ENCODE measurements at regions not wholly inside any gene's neighbourhood (a gene's known extent, or its start where the extent isn't known, plus 50 kb on each side); places are given as distances from the start of the nearest gene placed in this dataset.

- DNase-seq (no peak), ATAC-seq (no peak)
- CTCF ChIA-PET = no interaction called here
- no peak overlapping the region for H3K27ac ChIP-seq (ENCODE audit: low read depth, low read length)
- Mint-ChIP-seq H3K9me3 (peaks cover 0 to 14% (median 0%) of the 10 kb centered on the region in 11 donors), H3K27me3 (peaks cover 0 to 13% (median 0%) of the 10 kb centered on the region in 5 donors), H3K36me3 (peaks cover 0 to under 1% (median 0%) of the 10 kb centered on the region in 5 donors), H3K4me3 (no peak overlapping the region), H3K27ac (no peak overlapping the region), H3K4me1 (peaks cover 0 to 6% (median 2%) of the 10 kb centered on the region in 7 donors)
- no peaks in the 10 kb centered on the region for H3K9me3 ChIP-seq (ENCODE audit: control insufficient read depth in 2 of 3, low read length in 3 of 3)
- no peaks in the 10 kb centered on the region for H3K4me1 ChIP-seq (ENCODE audit: control insufficient read depth in 2 of 2, insufficient read depth in 2 of 2, low read length in 2 of 2)
- POLR2A ChIA-PET = no interaction called here
- H3K36me3 ChIP-seq (ENCODE audit: control insufficient read depth in 2 of 3, insufficient read depth in 3 of 3, low read length in 3 of 3) = no peaks in the 10 kb centered on the region
- no peak overlapping the region for H3K4me3 ChIP-seq (ENCODE audit: low read length)
- intact Hi-C loops (cut with micrococcal nuclease) = no loop called here
- H3K27me3 ChIP-seq (ENCODE audit: control insufficient read depth in 2 of 2, insufficient read depth in 2 of 2, low read length in 2 of 2) = no peaks in the 10 kb centered on the region
Measured at GRCh38 chr4:163582703-163583102, 88.2 kb downstream of the TMA16 start.

- H3K36me3 Mint-ChIP-seq = peaks cover 0 to 4% (median 0%) of the 10 kb centered on the region in 5 donors
- no peaks in the 10 kb centered on the region for H3K36me3 ChIP-seq (ENCODE audit: control insufficient read depth in 2 of 3, insufficient read depth in 3 of 3, low read length in 3 of 3)
- intact Hi-C loops (cut with micrococcal nuclease) = no loop called here
- peak; percentile 66 for ATAC-seq
- DNase-seq = no peak
- CTCF ChIA-PET = no interaction called here
- H3K9me3 Mint-ChIP-seq = peaks cover 0 to 1% (median 0%) of the 10 kb centered on the region in 11 donors
- H3K27ac Mint-ChIP-seq = peak overlapping the region in 2 of 9 donors; percentile 22 to 45
- no peaks in the 10 kb centered on the region for H3K27me3 ChIP-seq (ENCODE audit: control insufficient read depth in 2 of 2, insufficient read depth in 2 of 2, low read length in 2 of 2)
- H3K4me1 ChIP-seq (ENCODE audit: control insufficient read depth in 2 of 2, insufficient read depth in 2 of 2, low read length in 2 of 2) = no peaks in the 10 kb centered on the region
- H3K27me3 Mint-ChIP-seq = peaks cover 0 to 20% (median 0%) of the 10 kb centered on the region in 5 donors
- POLR2A ChIA-PET = interaction anchor here (1.0 kb wide), 1 partner anchor 43 kb away, joined by 3 read pairs; no protein-coding TSS in a partner anchor
- no peak overlapping the region for H3K27ac ChIP-seq (ENCODE audit: low read depth, low read length)
- no peaks in the 10 kb centered on the region for H3K9me3 ChIP-seq (ENCODE audit: control insufficient read depth in 2 of 3, low read length in 3 of 3)
- peaks cover 0 to 34% (median 7%) of the 10 kb centered on the region in 7 donors for H3K4me1 Mint-ChIP-seq
- no peak overlapping the region for H3K4me3 Mint-ChIP-seq
- no peak overlapping the region for H3K4me3 ChIP-seq (ENCODE audit: low read length)
Measured at GRCh38 chr4:163587867-163588266, 93.4 kb downstream of the TMA16 start.

DNA sequence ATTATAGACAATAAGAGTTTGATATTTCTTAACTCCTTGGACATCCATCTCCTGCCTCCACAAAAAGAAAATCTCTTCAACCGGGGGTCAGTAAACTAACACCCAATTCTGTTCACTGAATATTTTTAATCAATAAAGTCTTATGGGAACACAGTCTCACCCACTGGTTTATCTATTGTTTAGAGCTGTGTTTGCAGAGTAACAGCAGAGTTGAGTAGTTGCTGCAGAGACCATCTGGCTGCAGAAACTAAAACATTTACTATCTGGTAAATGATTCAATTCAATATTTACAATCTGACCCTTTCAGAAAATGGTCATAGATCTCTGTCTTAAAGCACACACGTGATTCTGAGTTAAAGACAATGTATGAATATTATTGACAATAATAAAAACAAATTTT, 94.0 kb downstream of the TMA16 start:
- Histone ChIP-seq H3K4me1 (ENCODE audit: control insufficient read depth in 2 of 2, insufficient read depth in 2 of 2, low read length in 2 of 2) (no peaks in the 10 kb centered on the region), H3K9me3 (ENCODE audit: control insufficient read depth in 2 of 3, low read length in 3 of 3) (no peaks in the 10 kb centered on the region), H3K27ac (ENCODE audit: low read depth, low read length) (no peak overlapping the region), H3K27me3 (ENCODE audit: control insufficient read depth in 2 of 2, insufficient read depth in 2 of 2, low read length in 2 of 2) (no peaks in the 10 kb centered on the region), H3K4me3 (ENCODE audit: low read length) (no peak overlapping the region), H3K36me3 (ENCODE audit: control insufficient read depth in 2 of 3, insufficient read depth in 3 of 3, low read length in 3 of 3) (no peaks in the 10 kb centered on the region)
- no peak overlapping the region for H3K27ac Mint-ChIP-seq
- ChIA-PET CTCF (interaction anchor here (0.6 kb wide), 1 partner anchor 32 kb away, joined by 3 read pairs; no protein-coding TSS in a partner anchor), POLR2A (no interaction called here)
- peaks cover 0 to 1% (median 0%) of the 10 kb centered on the region in 11 donors for H3K9me3 Mint-ChIP-seq
- ATAC-seq (no peak), DNase-seq (no peak)
- intact Hi-C loops (cut with micrococcal nuclease) = no loop called here
- H3K4me3 Mint-ChIP-seq = no peak overlapping the region
- peaks cover 0 to 20% (median 0%) of the 10 kb centered on the region in 5 donors for H3K27me3 Mint-ChIP-seq
- peaks cover 0 to 4% (median 0%) of the 10 kb centered on the region in 5 donors for H3K36me3 Mint-ChIP-seq
- H3K4me1 Mint-ChIP-seq = peaks cover 0 to 35% (median 7%) of the 10 kb centered on the region in 7 donors

GRCh38 chr4:163590103-163590502, 95.6 kb downstream of the TMA16 start:
- H3K36me3 Mint-ChIP-seq = peaks cover 0 to 4% (median 0%) of the 10 kb centered on the region in 5 donors
- Histone ChIP-seq H3K27me3 (ENCODE audit: control insufficient read depth in 2 of 2, insufficient read depth in 2 of 2, low read length in 2 of 2) (no peaks in the 10 kb centered on the region), H3K4me3 (ENCODE audit: low read length) (no peak overlapping the region), H3K36me3 (ENCODE audit: control insufficient read depth in 2 of 3, insufficient read depth in 3 of 3, low read length in 3 of 3) (no peaks in the 10 kb centered on the region), H3K9me3 (ENCODE audit: control insufficient read depth in 2 of 3, low read length in 3 of 3) (no peaks in the 10 kb centered on the region), H3K4me1 (ENCODE audit: control insufficient read depth in 2 of 2, insufficient read depth in 2 of 2, low read length in 2 of 2) (no peaks in the 10 kb centered on the region), H3K27ac (ENCODE audit: low read depth, low read length) (no peak overlapping the region)
- peaks cover 0 to 3% (median 0%) of the 10 kb centered on the region in 11 donors for H3K9me3 Mint-ChIP-seq
- DNase-seq = no peak
- ATAC-seq = no peak
- intact Hi-C loops (cut with micrococcal nuclease) = no loop called here
- POLR2A ChIA-PET = interaction anchor here (0.7 kb wide), 1 partner anchor 1585 kb away, joined by 3 read pairs; no protein-coding TSS in a partner anchor
- H3K4me1 Mint-ChIP-seq = peaks cover 0 to 35% (median 7%) of the 10 kb centered on the region in 7 donors
- H3K4me3 Mint-ChIP-seq = no peak overlapping the region
- CTCF ChIA-PET = no interaction called here
- no peak overlapping the region for H3K27ac Mint-ChIP-seq
- H3K27me3 Mint-ChIP-seq = peaks cover 0 to 10% (median 0%) of the 10 kb centered on the region in 5 donors

GRCh38 chr4:163590619-163591264, 96.3 kb downstream of the TMA16 start:
- Histone ChIP-seq H3K4me1 (ENCODE audit: control insufficient read depth in 2 of 2, insufficient read depth in 2 of 2, low read length in 2 of 2) (no peaks in the 10 kb centered on the region), H3K27ac (ENCODE audit: low read depth, low read length) (no peak overlapping the region), H3K9me3 (ENCODE audit: control insufficient read depth in 2 of 3, low read length in 3 of 3) (no peaks in the 10 kb centered on the region), H3K4me3 (ENCODE audit: low read length) (no peak overlapping the region), H3K36me3 (ENCODE audit: control insufficient read depth in 2 of 3, insufficient read depth in 3 of 3, low read length in 3 of 3) (no peaks in the 10 kb centered on the region), H3K27me3 (ENCODE audit: control insufficient read depth in 2 of 2, insufficient read depth in 2 of 2, low read length in 2 of 2) (no peaks in the 10 kb centered on the region)
- H3K27me3 Mint-ChIP-seq = peaks cover 0 to 7% (median 0%) of the 10 kb centered on the region in 5 donors
- ATAC-seq = peak; percentile 62
- H3K27ac Mint-ChIP-seq = no peak overlapping the region
- peaks cover 0 to 35% (median 7%) of the 10 kb centered on the region in 7 donors for H3K4me1 Mint-ChIP-seq
- DNase-seq = no peak
- peaks cover 0 to 3% (median 0%) of the 10 kb centered on the region in 11 donors for H3K9me3 Mint-ChIP-seq
- no peak overlapping the region for H3K4me3 Mint-ChIP-seq
- ChIA-PET CTCF (no interaction called here), POLR2A (interaction anchor here (0.6 kb wide), 1 partner anchor 27 kb away, joined by 3 read pairs; no protein-coding TSS in a partner anchor)
- H3K36me3 Mint-ChIP-seq = peaks cover 0 to 4% (median 0%) of the 10 kb centered on the region in 5 donors
- intact Hi-C loops (cut with micrococcal nuclease) = no loop called here

DNA sequence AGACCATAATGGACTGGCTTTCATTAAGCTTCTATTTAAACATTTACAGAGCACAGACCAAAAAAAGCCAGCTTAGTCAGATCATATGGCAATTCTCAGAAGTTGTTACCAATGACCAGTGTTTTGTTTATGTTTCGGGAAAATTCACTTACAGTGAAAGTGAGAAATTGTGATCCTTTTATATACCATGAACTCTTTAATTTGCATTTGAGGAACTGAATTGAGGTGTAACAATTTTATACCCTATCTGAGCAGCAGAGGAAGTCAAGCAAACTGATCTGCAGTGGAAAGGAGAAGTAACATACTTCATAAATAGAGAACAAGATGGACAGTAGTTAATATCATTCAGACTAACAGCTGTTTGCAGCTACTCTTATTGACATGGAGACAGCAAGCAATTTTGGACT, 97.1 kb downstream of the TMA16 start:
- peaks cover 0 to 7% (median 0%) of the 10 kb centered on the region in 5 donors for H3K27me3 Mint-ChIP-seq
- Histone ChIP-seq H3K9me3 (ENCODE audit: control insufficient read depth in 2 of 3, low read length in 3 of 3) (no peaks in the 10 kb centered on the region), H3K36me3 (ENCODE audit: control insufficient read depth in 2 of 3, insufficient read depth in 3 of 3, low read length in 3 of 3) (no peaks in the 10 kb centered on the region), H3K27ac (ENCODE audit: low read depth, low read length) (no peak overlapping the region), H3K4me1 (ENCODE audit: control insufficient read depth in 2 of 2, insufficient read depth in 2 of 2, low read length in 2 of 2) (no peaks in the 10 kb centered on the region), H3K27me3 (ENCODE audit: control insufficient read depth in 2 of 2, insufficient read depth in 2 of 2, low read length in 2 of 2) (no peaks in the 10 kb centered on the region), H3K4me3 (ENCODE audit: low read length) (no peak overlapping the region)
- H3K9me3 Mint-ChIP-seq = peaks cover 0 to 3% (median 0%) of the 10 kb centered on the region in 11 donors
- peak overlapping the region in 1 of 9 donors; percentile 22 for H3K27ac Mint-ChIP-seq
- ChIA-PET CTCF (interaction anchor here (0.9 kb wide), 1 partner anchor 36 kb away, joined by 5 read pairs; no protein-coding TSS in a partner anchor), POLR2A (interaction anchor here (0.6 kb wide), 1 partner anchor 28 kb away, joined by 3 read pairs; no protein-coding TSS in a partner anchor)
- intact Hi-C loops (cut with micrococcal nuclease) = no loop called here
- DNase-seq = no peak
- H3K36me3 Mint-ChIP-seq = peaks cover 0 to 4% (median 0%) of the 10 kb centered on the region in 5 donors
- peaks cover 0 to 35% (median 7%) of the 10 kb centered on the region in 7 donors for H3K4me1 Mint-ChIP-seq
- H3K4me3 Mint-ChIP-seq = no peak overlapping the region
- ATAC-seq = peak; percentile 72
